Fibroblast of skin of right biceps (primary cell): ENCODE measurements at regions not wholly inside any gene's neighbourhood (a gene's known extent, or its start where the extent isn't known, plus 50 kb on each side); places are given as distances from the start of the nearest gene placed in this dataset.

ENCODE experiments used
- DNase-seq: peaks from one replicate; pipeline ENCODE4 v3.0.0-alpha.2; 2013

GRCh38 chr4:167492007-167492406 lies 257.7 kb upstream of the SPOCK3 start:
- no peak for DNase-seq

- no peak for DNase-seq
Observed at GRCh38 chr4:167509551-167509950, 275.3 kb upstream of the SPOCK3 start.

- no peak for DNase-seq
Observed at GRCh38 chr4:167524091-167524490, 289.8 kb upstream of the SPOCK3 start.

- no peak for DNase-seq
Observed at GRCh38 chr4:167537761-167538160, 303.5 kb upstream of the SPOCK3 start.

GRCh38 chr4:167541286-167541685 lies 307.0 kb upstream of the SPOCK3 start:
- peak; percentile 8 for DNase-seq

- peak; percentile 25 for DNase-seq
Observed at GRCh38 chr4:167544391-167544790, 310.1 kb upstream of the SPOCK3 start.

- DNase-seq: no peak
Observed at GRCh38 chr4:167550021-167550420, 315.7 kb upstream of the SPOCK3 start.

GRCh38 chr4:167555338-167556022 lies 321.2 kb upstream of the SPOCK3 start:
- no peak for DNase-seq

- peak; percentile 1 for DNase-seq
Observed at GRCh38 chr4:167578906-167579305, 344.6 kb upstream of the SPOCK3 start.

- no peak for DNase-seq
Observed at GRCh38 chr4:167581449-167581965, 347.2 kb upstream of the SPOCK3 start.

- no peak for DNase-seq
Observed at GRCh38 chr4:167587361-167587760, 353.1 kb upstream of the SPOCK3 start.

- DNase-seq: no peak
Observed at GRCh38 chr4:167595898-167596297, 361.6 kb upstream of the SPOCK3 start.

GRCh38 chr4:167602157-167602556 lies 367.9 kb upstream of the SPOCK3 start:
- no peak for DNase-seq

GRCh38 chr4:167606551-167606950 lies 372.3 kb upstream of the SPOCK3 start:
- no peak for DNase-seq

- DNase-seq: no peak
Observed at GRCh38 chr4:167613381-167613780, 379.1 kb upstream of the SPOCK3 start.

GRCh38 chr4:167614866-167615265 lies 380.6 kb upstream of the SPOCK3 start:
- peak; percentile 65 for DNase-seq

- DNase-seq: peak; percentile 70
Observed at GRCh38 chr4:167616476-167616875, 382.2 kb upstream of the SPOCK3 start.

- peak; percentile 56 for DNase-seq
Observed at GRCh38 chr4:167622481-167623240, 388.4 kb upstream of the SPOCK3 start.

GRCh38 chr4:167623241-167623572 lies 388.9 kb upstream of the SPOCK3 start:
- no peak for DNase-seq

- no peak for DNase-seq
Observed at GRCh38 chr4:167629272-167629671, 395.0 kb upstream of the SPOCK3 start.

GRCh38 chr4:167642250-167642649 lies 408.0 kb upstream of the SPOCK3 start:
- DNase-seq: no peak

- DNase-seq: no peak
Observed at GRCh38 chr4:167645358-167645757, 411.1 kb upstream of the SPOCK3 start.

- no peak for DNase-seq
Observed at GRCh38 chr4:167652267-167652666, 418.0 kb upstream of the SPOCK3 start.

GRCh38 chr4:167688660-167689142 lies 403.6 kb upstream of the ANXA10 start:
- DNase-seq: no peak
